ENCODE measurements at regions not wholly inside any gene's neighbourhood (a gene's known extent, or its start where the extent isn't known, plus 50 kb on each side); places are given as distances from the start of the nearest gene placed in this dataset.
A peak's percentile ranks its signal among the peaks of the same experiment; 100 is the strongest.

DNA sequence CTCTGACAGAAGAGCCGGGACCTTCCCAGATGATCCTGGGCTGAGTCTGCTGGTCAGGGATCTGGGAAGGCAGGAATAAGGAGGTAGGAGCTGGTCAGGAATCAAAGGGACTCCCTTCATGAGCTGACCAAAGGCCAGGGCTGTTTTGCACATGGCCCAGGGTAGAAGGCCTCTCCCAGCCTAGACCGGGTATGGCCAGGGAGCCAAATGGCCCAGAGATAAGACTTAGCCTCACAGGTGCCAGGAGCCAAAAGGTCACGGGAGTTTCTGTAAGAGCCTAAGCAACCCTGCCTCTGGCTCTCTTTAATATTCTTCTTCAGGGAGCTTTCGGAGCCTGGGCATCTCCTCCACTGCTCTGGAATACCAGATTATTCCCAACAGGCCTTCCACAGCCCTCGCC lies 191.3 kb upstream of the PWP1 start:
- H3K27ac ChIP-seq, result peak overlapping the region; percentile 58; the same call in 1 of the 2 replicates
- no peak for TF ChIP-seq ZFX (IDR thresholded peaks at IDR 0.05)
- TF ChIP-seq, protein P1, sequence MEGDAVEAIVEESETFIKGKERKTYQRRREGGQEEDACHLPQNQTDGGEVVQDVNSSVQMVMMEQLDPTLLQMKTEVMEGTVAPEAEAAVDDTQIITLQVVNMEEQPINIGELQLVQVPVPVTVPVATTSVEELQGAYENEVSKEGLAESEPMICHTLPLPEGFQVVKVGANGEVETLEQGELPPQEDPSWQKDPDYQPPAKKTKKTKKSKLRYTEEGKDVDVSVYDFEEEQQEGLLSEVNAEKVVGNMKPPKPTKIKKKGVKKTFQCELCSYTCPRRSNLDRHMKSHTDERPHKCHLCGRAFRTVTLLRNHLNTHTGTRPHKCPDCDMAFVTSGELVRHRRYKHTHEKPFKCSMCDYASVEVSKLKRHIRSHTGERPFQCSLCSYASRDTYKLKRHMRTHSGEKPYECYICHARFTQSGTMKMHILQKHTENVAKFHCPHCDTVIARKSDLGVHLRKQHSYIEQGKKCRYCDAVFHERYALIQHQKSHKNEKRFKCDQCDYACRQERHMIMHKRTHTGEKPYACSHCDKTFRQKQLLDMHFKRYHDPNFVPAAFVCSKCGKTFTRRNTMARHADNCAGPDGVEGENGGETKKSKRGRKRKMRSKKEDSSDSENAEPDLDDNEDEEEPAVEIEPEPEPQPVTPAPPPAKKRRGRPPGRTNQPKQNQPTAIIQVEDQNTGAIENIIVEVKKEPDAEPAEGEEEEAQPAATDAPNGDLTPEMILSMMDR (conservative IDR thresholded peaks at IDR 0.05), result no peak

DNA sequence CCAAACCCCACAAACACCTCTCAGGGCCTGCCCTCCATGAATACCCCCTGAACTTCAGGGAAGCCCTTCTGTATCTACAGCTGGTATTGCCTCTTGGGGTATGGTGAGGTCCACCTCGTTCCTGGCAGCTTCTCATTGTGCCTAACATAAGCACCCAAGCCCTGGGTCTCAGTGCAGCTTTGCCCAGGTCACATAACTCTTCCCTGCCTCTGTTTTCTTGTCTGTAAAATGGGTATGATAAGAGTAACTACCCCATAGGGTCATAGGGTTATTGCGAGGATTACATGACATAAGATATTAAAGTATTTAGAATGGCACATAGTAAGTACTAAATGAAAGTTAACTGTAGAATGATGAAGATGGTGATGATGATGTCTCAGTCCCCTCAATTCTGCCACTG lies 190.0 kb upstream of the PWP1 start:
- TF ChIP-seq, protein P1 (conservative IDR thresholded peaks at IDR 0.05), result no peak
- TF ChIP-seq ZFX (IDR thresholded peaks at IDR 0.05), result no peak

DNA sequence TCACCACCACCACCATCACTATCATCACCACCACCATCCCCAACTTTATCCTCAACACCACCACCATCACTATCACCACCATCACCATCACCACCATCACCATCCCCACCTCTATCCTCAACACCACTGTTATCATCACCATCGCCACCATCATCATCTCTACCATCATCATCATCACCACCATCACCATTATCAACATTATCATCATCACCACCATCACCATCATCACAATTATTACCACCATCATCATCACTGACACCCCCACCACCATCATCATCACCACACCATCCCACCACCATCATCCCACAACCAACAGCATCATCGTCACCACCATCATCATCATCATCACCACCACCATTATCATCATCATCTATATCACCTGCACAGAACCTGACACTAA lies 188.4 kb upstream of the PWP1 start:
- TF ChIP-seq, protein P1 (conservative IDR thresholded peaks at IDR 0.05), result no peak
- no peak for TF ChIP-seq ZFX (IDR thresholded peaks at IDR 0.05)
- H3K27ac ChIP-seq, result no peak overlapping the region

More for the DNA sequence above, 190.0 kb upstream of the PWP1 start:
- no peak overlapping the region for H3K27ac ChIP-seq

DNA sequence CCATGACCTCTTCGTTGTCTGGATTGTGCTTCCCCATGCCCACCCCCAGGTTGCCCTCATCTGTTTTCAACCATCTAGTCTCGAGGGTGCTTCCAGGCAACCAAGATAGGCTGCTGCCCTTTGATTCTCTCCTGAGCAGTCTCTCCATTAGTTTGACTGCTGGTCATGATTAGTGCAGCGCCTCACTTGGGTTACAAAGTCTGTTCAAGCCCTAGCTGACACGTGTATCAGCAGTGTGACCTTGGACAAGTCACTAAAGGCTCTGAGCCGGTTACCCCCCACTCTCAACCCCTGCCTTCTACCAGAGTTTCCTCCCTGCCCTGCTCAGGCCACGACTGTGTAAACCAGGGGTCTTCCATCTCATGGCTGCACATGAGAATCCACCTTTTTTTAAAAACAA lies 185.3 kb upstream of the PWP1 start:
- TF ChIP-seq ZFX (IDR thresholded peaks at IDR 0.05), result no peak
- TF ChIP-seq, protein P1 (conservative IDR thresholded peaks at IDR 0.05), result no peak
- H3K27ac ChIP-seq, result no peak overlapping the region

DNA sequence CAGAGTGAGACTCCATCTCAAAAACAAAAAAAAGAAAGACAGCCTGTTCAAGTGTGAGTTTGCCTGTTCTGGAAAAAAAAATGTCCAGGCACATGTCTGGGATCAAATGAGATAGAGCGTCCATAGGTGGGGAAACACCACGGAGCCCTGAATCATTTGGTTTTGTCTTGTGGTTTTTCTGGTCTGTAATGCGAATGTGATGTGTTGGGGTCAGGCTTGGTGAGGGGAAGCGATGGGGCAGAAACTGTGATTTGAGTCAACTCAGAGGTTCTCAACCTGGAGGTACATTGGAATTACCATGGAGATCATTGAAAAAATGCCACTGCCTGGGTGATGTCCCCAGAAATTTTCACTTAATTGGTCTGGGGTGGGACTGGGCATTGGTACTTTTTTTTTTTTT lies 183.9 kb upstream of the PWP1 start:
- no peak overlapping the region for H3K27ac ChIP-seq
- TF ChIP-seq, protein P1 (conservative IDR thresholded peaks at IDR 0.05), result no peak
- TF ChIP-seq ZFX (IDR thresholded peaks at IDR 0.05), result no peak

DNA sequence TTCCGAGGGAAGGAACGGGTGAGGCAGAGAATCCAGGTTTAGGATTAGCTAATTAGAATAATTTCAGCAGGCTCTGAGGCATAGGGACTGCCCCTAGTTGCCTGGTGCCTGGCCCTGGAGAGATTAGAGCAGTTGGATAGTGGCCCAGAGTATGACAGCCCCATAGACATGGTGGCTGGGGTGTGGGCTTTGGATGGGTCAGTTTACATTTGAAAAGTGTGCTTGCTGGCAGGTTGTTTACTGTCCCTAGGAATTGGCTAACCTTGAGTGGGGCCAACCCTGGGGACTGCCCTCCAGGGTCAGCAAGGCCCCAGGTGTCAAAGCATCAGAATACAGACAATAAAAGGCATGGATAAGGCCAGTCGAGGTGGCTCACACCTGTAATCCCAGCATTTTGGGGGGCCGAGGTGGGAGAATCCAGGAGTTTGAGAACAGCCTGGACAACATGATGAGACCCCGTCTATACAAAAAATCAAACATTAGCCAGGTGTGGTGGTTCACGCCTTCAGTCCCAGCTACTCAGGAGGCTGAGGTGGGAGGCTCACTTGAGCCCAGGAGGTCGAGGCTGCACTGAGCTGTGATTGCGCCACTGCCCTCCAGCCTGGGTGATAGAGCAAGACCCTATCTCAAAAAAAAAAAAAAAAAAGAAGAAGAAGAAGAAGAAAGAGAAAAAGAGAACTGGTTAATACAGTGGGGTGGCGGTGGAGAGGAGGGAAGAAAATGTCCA lies 182.3 kb upstream of the PWP1 start:
- TF ChIP-seq ZFX (IDR thresholded peaks at IDR 0.05), result no peak
- TF ChIP-seq, protein P1 (conservative IDR thresholded peaks at IDR 0.05), result no peak
- no peak overlapping the region for H3K27ac ChIP-seq

DNA sequence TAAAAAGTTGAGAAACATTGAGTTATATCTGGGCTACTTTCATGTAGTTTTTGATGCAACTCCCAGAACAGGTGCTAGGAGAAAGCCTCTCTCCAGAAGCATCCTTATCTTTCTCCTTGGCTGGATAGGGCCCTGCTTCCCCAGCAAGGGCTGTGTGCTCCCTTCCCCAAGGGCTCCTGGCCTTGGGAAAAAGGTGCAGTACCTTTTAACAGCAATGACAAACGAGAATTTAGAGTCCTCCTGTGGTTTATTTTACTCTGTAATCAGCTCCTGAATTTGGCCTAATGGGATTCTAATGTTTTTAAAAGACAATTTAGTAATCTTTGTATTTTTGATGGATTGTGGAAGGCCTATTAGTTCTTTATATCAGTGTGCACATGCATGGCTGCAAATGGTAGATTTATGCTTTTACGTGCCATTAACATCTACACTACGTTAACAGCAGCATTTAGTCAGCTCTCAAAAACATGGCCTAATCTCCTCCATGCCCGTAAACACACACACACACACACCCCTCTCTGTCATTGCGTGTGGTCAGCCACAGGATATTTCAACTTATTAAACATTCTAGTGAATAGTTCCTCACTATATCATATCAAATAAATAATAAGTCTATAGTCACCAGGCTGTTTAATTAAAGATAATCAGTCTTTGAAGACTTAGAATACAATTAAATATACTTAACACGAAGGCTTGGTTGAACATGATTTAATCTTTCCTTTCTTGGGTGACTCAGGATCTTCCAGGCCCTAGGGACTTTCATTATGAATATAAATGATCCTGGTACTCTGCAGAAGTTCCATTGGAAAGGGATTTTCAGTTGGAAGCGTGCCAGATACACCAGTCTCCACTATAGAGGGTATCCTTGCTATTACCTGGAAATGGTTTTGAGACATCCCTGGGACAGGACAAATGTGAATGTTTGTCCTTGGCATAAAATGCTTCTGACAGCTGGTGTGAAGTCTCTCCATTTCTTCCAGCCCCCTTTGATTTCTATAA lies 181.4 kb upstream of the PWP1 start:
- TF ChIP-seq ZFX (IDR thresholded peaks at IDR 0.05), result no peak
- TF ChIP-seq, protein P1 (conservative IDR thresholded peaks at IDR 0.05), result no peak

More for the DNA sequence above, 181.4 kb upstream of the PWP1 start:
- no peak overlapping the region for H3K27ac ChIP-seq
